ENCODE measurements at regions not wholly inside any gene's neighbourhood (a gene's known extent, or its start where the extent isn't known, plus 50 kb on each side); places are given as distances from the start of the nearest gene placed in this dataset.

DNA sequence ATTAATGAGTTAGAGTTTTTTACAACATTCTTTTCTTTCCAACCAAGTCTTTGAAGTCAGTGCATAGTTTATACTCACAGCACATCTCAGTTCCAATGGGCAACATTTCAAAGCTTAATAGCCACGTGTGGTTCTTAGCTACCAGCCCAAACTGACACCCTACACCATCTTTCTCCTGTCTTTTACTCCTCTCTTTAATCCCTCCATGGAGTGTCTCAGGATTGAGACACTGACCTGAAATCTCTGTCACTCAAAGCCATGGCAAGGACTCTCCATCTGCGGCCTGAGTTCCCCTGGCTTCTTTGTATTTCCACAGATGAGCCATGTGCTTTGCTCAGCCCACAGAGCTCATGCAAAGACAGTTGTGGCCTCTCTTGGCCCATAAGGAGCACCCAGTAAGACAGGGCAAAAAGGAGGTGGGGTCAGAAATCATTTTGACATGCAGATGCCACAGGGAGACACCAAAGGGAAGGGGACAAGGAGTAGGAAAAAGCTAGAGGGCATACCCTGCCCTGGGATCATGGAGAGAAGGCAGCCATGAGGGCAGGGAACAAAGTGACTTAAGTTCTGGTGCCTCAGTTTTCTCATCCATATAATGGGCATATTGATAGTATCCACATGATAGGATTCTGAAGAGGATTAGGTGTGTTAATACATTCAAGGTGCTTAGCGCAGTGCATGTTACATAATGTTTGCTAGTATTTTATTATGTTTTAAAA lies 493.6 kb upstream of the PROK2 start:
- Histone ChIP-seq H3K4me3 (replicated peaks; ENCODE audit: low read depth, low read length) (no peak overlapping the region), H3K27me3 (replicated peaks; ENCODE audit: control insufficient read depth, insufficient read depth, low read length) (no peaks in the 10 kb centered on the region), H3K36me3 (ENCODE audit: control insufficient read depth, insufficient read depth, low read length) (no peaks in the 10 kb centered on the region)
- TF ChIP-seq, protein P1, sequence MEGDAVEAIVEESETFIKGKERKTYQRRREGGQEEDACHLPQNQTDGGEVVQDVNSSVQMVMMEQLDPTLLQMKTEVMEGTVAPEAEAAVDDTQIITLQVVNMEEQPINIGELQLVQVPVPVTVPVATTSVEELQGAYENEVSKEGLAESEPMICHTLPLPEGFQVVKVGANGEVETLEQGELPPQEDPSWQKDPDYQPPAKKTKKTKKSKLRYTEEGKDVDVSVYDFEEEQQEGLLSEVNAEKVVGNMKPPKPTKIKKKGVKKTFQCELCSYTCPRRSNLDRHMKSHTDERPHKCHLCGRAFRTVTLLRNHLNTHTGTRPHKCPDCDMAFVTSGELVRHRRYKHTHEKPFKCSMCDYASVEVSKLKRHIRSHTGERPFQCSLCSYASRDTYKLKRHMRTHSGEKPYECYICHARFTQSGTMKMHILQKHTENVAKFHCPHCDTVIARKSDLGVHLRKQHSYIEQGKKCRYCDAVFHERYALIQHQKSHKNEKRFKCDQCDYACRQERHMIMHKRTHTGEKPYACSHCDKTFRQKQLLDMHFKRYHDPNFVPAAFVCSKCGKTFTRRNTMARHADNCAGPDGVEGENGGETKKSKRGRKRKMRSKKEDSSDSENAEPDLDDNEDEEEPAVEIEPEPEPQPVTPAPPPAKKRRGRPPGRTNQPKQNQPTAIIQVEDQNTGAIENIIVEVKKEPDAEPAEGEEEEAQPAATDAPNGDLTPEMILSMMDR (IDR thresholded peaks at IDR 0.05; ENCODE audit: insufficient read depth, low read length, poor library complexity, severe bottlenecking), result no peak
- DNase-seq (ENCODE audit: extremely low read depth, insufficient read length), result no peak

DNA sequence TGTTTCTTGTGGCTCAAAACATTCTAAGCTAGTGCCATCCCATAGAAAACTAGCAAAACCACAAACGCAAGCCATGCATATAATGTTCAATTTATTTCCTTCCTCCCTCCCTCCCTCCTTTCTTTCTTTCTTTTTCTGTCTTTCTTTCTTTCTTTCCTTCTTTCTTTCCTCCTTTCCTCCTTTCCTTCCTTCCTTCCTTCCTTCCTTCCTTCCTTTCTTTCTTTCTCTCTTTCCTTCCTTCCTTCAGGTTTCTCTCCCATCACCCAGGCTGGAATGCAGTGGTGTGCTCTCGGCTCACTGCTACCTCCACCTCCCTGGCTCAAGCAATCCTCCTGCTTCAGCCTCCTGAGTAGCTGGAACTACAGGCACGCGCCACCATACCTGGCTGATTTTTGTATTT lies 492.8 kb upstream of the PROK2 start:
- Histone ChIP-seq H3K4me3 (replicated peaks; ENCODE audit: low read depth, low read length) (no peak overlapping the region), H3K27me3 (replicated peaks; ENCODE audit: control insufficient read depth, insufficient read depth, low read length) (no peaks in the 10 kb centered on the region), H3K36me3 (ENCODE audit: control insufficient read depth, insufficient read depth, low read length) (no peaks in the 10 kb centered on the region)
- DNase-seq (ENCODE audit: extremely low read depth, insufficient read length), result no peak
- TF ChIP-seq, protein P1 (IDR thresholded peaks at IDR 0.05; ENCODE audit: insufficient read depth, low read length, poor library complexity, severe bottlenecking), result no peak

DNA sequence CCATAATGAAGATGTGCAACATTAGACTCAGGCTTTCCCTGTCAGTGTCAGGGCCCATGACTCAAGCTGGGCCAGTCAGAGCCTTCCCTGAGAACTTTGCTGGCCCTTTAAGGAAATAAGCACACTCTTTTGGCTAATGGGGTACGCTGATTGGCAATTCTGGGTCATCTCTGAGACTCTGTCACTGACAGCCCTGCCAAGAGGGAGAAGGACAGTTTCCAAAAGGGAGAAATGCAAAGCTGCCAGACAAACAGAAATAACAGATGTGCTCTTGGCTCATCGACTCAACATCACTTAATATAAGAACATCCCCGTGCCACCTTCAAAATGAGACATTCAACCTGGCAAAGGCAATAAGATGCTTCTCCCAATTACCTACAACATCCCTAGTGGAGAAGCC lies 491.9 kb upstream of the PROK2 start:
- DNase-seq (ENCODE audit: extremely low read depth, insufficient read length), result no peak
- TF ChIP-seq, protein P1 (IDR thresholded peaks at IDR 0.05; ENCODE audit: insufficient read depth, low read length, poor library complexity, severe bottlenecking), result no peak
- no peak overlapping the region for H3K4me3 ChIP-seq (replicated peaks; ENCODE audit: low read depth, low read length)
- H3K36me3 ChIP-seq (ENCODE audit: control insufficient read depth, insufficient read depth, low read length), result no peaks in the 10 kb centered on the region
- H3K27me3 ChIP-seq (replicated peaks; ENCODE audit: control insufficient read depth, insufficient read depth, low read length), result no peaks in the 10 kb centered on the region

DNA sequence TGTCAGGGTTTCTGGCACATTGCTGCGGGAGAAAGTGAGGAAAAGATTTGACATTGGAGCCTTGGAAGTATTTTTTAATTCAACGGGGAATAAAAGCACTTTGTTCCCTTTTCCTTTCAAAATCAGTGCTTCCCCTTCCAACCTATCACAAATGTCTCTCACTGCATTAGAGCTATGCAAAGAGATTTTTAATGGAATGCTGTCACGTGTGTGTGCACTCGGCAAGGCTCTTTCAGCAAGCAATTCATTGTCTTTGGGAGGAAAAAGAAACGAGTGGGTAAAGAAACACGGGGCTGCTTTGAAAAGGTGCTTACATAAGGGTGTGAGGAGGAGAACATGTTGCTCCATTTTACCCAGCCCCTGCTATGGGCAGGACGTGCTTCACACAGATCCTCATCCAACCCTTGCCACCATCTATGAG lies 490.4 kb upstream of the PROK2 start:
- DNase-seq (ENCODE audit: extremely low read depth, insufficient read length), result no peak
- no peaks in the 10 kb centered on the region for H3K27me3 ChIP-seq (replicated peaks; ENCODE audit: control insufficient read depth, insufficient read depth, low read length)
- H3K4me3 ChIP-seq (replicated peaks; ENCODE audit: low read depth, low read length), result no peak overlapping the region
- TF ChIP-seq, protein P1 (IDR thresholded peaks at IDR 0.05; ENCODE audit: insufficient read depth, low read length, poor library complexity, severe bottlenecking), result no peak
- no peaks in the 10 kb centered on the region for H3K36me3 ChIP-seq (ENCODE audit: control insufficient read depth, insufficient read depth, low read length)

DNA sequence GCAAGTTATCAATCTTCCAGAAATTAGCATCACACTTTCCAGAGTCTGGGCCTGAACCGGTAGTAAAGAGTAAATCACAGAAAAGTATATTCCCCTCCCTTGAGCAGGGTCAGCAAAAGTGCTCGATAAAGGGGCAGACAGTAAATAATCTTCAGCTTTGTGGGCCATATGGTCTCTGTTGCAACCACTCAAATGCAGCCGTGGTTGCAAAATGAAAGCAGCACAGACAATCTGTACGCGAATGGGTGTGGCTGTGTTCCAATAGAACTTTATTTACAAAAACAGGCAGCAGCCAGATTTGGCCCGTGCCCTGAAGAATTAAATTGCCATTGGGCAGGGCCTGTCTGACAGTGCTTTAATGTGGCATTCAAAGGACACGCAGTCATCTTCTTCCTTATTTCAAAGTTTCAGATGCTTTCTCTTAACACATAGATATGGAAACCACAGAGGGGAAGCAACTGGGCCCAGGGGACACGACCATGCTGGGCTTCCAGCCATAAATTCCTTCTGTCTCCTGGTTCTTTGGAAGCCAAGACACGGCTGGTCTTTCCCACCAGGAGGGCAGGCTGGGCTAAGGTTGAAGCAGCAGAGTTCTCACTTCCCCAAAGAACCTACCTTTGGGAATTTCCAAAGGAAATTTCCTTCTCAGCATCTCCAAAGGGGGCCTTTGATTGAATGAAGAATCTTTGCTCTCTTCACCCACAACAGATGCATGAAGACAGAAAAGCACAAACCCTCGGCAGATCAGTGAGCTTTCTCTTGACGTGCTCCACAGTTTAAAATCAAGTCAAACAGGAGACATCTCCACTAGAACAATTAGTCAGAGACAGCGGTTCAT lies 489.8 kb upstream of the PROK2 start:
- Histone ChIP-seq H3K4me3 (replicated peaks; ENCODE audit: low read depth, low read length) (no peak overlapping the region), H3K27me3 (replicated peaks; ENCODE audit: control insufficient read depth, insufficient read depth, low read length) (no peaks in the 10 kb centered on the region), H3K36me3 (ENCODE audit: control insufficient read depth, insufficient read depth, low read length) (no peaks in the 10 kb centered on the region)
- TF ChIP-seq, protein P1 (IDR thresholded peaks at IDR 0.05; ENCODE audit: insufficient read depth, low read length, poor library complexity, severe bottlenecking), result no peak
- no peak for DNase-seq (ENCODE audit: extremely low read depth, insufficient read length)
